GM21825 (cell line): ENCODE measurements at regions not wholly inside any gene's neighbourhood (a gene's known extent, or its start where the extent isn't known, plus 50 kb on each side); places are given as distances from the start of the nearest gene placed in this dataset.
"Not testable (repeated sequence)": the region's sequence is repeated elsewhere in the genome, so short reads cannot be mapped to it uniquely, and the experiment has no call there.

Source experiments
- ATAC-seq: cut with Tn5 transposase; IDR thresholded peaks from one replicate; pipeline ENCODE4 v1.9.1; 2021; ENCODE audit warnings: mild to moderate bottlenecking, moderate library complexity; ENCODE audit not compliant: unreplicated experiment

DNA sequence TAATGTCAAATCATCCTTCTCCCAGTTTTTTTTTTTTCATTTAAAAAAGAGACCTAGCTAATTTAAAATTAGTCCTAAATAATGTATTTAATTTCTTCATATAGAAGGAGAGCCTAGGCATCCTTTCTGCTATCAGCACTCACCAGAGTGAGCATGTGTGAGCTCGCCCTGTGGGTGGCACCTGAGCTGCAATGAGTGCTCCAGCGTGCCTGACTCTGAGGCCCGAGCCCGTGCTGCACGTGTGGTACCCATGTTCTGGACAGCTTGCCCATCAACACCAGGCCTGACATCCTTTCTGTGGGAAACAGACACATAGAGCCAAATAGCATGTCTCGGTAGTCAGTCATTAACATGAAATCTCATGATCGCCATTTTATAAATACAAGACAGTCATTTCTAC lies 381.4 kb downstream of the DTWD2 start:
- ATAC-seq = no peak

DNA sequence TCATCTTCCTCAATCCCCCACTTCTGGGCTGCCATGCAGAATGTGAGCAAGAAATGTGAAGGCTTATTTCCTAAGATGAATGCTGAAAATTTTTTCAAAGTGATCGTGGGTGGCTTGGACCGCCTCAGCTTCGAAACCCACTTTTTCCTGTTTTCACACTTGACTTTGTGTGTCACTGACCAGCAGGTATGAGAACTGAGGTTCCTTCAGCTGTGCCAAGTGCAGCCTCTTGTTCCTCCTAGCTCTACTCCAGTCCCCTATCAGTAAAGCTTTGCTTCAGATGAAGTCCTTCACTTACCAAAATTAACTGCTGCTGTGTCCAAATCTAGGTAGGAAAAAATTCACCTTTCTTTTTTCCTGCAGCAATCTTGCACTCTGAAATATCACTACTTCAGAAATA lies 382.6 kb downstream of the DTWD2 start:
- ATAC-seq = no peak

DNA sequence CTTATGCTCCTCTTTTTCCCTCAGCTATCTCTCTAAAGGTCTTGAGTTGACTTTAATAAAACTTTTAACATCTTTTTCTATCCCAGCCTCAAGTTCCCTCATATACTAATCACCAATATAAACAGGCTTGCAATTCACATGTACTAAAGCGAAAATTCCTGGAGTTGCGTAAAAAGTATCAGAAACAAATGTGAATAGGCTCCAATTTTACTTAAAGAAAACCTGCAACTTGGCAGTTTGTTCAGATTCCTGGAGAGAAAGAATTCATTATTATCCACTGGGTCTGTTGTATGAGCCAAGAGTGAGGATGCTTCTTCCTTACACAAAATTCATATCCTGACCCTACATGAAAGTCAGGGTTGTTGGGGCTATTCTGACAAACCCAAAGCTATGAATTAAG lies 384.2 kb downstream of the DTWD2 start:
- ATAC-seq = no peak

DNA sequence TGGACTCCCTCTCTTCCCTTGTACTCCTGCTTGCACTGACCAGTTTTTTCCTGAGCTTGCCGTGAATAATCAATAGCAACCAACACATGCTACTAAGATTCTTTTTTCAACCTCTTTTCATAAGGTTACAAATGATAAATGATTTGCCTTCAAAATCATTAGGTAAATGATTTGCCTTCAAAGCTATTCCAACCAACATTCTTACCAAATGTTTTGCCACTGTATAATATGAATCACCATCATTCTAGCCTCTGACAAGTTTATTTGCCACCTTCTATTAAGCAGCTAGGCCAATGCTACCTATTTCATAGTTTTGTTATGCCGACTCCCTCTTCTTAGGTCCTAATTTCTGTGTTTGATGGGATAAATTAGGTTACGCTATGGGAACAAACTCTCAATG lies 385.1 kb downstream of the DTWD2 start:
- ATAC-seq = no peak

DNA sequence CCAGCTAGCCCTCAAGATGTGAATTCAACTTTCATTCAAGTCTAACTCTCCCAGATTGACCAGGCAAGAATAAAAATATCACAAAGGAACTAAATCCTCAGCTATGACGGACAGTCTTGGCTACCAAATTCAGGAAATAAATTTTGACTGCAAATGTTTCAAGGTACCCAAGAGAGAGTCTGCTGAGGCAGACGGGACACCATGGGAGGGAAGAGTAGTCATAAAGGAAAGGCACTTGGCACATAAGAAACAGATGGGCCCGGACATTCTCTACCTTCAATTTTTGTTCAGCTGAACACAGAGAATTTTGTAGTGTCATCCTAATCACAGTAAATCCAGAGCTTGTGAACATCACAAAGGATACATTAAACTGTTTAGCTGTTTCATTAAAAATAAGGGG lies 390.0 kb downstream of the DTWD2 start:
- no peak for ATAC-seq

DNA sequence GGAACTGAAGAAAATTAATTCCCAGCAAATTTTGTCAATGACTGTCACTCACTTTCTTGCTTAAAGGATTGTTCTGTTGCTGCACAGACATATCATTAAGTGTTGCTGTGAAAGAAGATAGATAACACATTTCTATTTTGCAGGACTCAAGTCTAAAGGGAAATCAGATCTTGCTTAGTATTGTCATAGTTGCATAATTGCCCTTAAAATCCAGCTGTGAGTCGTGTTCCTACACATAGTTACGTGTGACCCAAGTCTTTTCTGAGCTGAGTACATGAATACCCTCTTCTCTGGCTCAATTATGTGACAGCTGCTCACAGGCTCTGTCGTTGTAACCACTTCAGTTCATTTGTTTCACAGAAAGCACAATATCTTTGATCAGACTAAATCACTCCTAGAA lies 390.8 kb downstream of the DTWD2 start:
- ATAC-seq = no peak

DNA sequence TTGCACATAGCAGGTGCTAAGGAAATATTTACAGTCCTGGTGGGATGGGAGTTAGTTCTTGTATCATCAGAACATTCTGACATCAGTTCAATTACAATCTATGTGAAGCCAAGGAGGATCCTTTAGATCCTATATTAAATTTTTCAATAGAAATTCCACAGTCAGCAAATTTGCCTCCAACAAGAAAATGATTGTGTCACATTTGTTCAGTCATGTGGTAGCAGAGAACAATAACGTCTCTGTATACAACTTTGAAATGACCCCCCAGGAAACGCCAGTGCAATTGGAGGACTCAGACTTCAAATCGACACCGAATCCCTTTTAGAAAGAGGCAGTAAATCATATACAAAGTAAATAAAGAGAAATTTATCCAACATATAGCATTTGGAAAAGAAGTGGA lies 392.1 kb downstream of the DTWD2 start:
- no peak for ATAC-seq

DNA sequence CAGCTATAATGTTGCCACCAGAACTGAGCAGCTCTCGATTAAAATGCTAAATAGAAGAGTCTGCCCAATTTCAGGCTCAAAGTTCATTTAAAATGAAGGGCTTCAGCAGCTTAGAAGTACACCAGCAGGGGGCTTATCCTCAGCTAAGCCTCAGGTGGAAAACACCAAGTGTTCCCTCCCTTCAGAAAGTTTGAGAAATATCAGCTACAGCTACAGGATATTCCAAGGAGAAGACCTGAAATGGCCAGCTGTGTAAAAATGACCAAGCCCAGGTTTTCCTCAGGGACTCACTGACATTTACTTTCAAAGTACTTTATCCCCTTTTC lies 395.4 kb downstream of the DTWD2 start:
- ATAC-seq = no peak

DNA sequence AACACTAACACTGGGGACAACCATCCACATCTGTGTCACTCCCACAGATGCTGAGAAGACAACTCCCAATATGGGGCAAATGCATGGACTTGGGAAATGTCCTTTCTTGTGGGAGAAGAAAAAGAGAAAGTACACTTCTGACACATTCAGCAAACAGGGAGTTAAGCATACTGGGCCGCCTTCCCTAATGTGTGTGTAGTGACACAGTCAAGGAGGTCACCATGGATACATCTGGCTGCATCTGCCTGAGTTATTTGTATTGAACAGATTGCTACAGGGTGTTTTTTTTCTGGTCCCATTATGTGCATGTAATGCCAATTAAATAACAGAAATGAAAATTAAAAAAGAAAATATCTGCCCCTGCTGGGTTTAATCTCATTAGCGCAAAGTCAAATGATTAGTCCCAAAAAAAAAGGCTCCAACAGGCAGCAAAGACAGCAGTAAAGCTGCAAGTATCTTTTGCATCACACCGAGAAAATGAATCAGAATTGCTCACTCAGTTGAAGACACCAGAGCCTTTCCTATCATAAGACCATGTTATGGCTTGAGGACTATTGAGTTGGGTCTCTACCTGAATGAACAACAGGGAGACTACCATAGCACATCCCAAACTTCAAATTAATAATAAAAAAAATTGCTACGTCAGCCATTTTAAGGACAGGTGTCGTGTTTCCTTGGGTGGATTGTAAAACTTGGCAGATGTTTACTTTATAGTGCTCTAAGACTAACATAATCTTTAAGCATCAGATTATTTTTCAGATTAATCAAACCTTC lies 395.9 kb downstream of the DTWD2 start:
- no peak for ATAC-seq

DNA sequence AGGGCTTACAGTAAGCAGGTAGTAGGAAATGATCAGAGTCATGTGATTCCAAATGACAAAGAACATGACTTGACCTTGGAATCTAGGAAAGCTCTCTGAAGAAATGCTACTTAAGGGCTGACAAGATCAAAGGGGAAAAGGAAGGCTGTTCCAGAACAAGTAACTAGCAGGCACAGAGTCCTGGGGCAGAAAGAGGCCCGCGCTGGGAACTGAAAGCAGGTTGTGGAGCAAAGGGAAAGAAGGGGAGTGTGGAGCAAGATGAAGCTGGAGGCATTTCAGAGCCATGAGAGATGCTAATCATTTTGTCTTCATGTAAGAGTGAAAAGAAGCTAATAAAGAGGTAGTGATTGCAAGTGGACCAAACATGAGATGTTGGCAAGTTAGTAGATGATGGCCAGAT lies 397.5 kb downstream of the DTWD2 start:
- no peak for ATAC-seq

DNA sequence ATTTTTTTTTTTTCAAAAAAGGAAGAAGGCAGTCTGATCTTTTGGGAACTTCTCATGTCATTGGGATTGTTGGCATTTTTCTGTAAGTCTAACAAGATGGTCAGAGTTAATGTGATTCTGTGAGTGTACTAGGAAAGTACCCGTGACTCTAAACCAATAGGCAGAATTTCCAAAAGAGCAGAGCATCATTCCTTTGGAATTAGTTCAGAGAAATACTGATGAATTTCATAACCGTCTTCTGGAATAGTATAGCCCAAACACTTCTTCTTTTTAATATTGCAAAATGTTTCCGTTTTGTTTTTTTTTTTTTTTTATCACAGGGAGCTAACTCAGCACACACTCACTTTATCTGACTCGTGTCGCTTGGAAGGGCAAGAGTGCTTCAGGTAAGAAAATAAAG lies 407.4 kb downstream of the DTWD2 start:
- ATAC-seq = no peak

DNA sequence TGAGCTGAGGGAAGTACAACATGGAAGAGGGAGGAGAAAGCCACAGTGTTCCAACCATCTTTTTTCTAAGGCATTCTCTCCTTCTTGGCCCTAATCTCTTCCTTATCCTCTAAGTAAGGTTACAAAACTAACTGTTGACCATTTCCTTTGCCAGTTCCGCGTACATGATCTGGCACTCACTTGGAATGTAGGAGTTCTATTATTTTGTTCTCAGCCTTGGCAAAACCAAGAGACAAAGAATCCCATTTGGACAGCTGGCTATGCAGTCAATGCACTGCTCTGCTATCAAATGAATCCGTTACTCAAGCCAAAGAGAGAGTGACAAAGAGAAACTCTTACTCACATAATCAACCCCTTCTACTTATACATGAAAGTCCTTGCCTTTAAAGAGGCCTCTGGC lies 410.3 kb downstream of the DTWD2 start:
- no peak for ATAC-seq

DNA sequence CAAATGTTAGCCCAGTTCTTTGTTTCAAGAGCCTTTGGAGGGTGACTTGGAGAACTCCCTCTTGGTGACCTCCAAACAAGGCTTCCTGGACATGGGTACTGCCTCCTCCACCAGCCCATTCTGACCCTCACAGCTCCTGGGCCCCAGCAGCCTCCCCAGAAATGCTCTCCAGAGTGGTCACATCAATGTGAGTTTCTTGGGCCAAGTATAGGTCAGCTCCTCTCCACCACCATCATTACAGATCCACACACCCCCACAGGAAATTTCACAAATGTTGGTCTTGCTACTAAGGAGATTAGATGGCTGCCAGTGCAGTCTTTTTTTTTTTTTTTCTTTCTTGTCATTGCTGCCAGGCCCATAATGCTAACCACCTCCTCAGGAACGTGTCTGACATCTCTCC lies 410.7 kb downstream of the DTWD2 start:
- no peak for ATAC-seq

DNA sequence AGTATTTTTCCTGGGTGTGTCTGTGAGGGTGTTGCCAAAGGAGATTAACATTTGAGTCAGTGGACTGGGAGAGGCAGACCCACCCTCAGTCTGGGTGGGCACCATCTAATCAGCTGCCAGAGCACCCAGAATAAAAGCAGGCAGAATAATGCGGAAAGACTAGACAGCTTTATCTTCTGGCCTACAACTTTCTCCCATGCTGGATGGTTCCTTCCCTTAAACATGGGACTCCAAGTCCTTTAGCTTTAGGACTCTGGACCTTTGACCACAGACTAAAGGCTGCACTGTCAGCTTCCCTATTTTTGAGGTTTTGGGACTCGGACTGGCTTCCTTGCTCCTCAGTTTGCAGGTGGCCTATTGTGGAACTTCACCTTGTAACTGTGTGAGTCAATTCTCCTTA lies 418.1 kb downstream of the DTWD2 start:
- ATAC-seq = not testable (repeated sequence)

DNA sequence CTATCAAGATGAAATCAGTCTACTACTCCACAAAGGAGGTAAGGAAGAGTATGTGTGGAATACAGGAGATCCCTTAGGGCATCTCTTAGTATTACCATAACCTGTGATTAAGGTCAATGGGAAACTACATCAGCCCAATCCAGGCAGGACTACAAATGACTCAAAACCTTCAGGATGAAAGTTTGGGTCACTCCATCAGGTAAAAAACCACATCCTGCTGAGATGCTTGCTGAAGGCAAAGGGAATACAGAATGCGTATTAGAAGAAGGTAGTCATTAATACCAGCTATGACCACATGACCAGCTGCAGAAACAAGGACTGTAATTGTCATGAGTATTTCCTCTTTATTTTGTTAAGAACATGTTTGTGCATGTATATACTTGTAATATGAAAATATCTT lies 418.8 kb downstream of the DTWD2 start:
- not testable (repeated sequence) for ATAC-seq

DNA sequence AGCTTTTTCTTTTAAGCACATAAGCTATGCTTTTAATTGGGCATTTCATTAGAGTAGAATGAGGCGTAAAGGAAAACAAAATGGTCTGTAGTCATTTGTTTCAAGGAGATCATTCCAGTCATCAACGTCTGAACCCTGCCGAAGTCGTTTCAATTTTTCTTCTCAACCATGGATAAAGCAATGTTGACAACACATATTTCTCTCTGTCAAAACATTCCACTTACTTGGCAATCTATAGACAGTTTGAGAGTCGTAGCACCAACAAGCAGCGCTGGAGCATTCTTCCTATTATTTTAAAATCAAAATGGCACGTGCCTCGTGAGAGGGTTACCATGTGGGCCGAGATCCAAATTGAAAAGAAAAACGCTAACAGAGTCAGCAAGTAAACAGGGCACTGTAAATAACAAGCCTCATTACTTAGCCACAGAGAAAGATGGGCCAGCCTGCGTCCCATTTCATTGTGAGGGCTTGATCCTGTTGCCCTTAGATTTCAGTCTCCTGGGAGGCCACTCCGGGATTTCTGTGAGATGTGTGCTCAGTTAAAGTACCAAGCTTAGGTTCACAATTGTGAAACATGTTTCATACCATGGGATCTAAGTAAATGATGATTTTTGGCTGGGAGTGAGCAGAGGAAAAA lies 422.9 kb downstream of the DTWD2 start:
- ATAC-seq = no peak

DNA sequence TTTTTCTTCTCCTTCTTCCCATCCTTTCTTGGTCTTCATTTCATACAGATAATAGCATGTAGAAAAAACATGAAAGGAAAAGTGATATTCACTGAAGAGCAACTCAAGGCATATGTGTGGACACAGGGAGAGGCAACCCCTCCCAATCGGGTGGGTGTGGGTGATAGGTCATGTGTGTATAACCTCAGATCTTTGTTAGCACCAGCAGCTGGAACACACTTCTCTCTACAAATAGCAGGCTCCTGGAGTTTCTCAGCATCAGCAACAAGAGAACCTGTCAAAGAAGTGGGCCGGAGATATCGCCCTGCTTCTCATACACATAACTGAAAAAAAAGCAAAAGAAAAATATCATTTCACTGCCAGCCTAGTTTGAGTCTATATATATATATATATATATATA lies 426.4 kb downstream of the DTWD2 start:
- no peak for ATAC-seq

DNA sequence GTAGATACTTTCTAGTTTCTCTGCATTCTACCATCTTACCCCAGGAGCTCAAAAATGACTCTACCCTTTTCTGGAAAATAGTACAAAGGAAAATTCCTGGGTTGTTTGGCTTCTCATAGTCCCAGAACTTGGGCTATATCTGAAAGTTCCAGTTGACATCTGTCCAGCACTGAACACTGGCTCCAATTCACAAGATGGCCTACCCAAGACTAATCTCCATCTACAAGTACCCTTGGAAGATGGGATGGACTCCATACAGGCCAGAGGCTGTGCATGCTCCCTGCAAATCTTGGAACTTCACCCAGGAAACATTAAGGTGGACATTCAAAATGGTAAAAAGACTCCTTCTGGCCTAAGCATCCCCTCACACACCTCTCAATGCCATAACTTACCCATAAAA lies 427.1 kb downstream of the DTWD2 start:
- ATAC-seq = no peak

DNA sequence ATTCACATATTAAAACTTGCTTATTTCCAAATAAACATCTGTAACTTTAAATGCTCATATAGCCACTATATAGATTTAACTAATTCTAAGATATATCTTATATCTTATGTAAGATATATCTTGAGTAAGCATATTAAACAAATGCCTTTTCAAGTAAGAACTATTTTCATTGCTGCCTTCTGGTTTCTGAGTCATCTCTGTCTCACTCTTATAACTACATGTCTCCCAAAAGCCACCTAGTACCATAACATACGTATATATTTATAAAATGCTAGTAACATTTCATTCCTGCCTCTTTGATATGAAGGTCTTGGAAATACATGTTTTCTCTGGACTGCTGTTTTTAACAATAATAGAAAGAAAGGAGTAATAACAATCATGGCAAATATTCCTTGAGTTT lies 429.5 kb downstream of the DTWD2 start:
- no peak for ATAC-seq

DNA sequence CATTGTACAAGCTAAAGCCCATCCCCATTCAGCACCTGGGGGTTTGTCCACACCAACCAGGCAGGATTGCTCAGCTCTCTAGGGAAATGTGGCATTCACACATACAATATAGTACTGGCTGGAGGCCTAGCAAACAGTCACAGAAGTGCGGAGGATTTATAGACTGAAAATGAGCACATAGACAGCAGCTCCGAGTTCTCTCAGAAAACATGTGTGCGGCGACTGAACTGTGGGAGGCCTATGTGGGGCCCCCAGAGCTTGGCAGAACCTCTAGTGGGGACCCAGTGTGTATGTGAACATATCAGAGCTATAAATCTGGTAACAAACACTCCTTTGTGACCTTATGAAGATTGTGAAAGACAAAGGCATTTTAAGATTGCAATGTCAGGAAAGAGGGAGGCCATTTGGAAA lies 431.1 kb downstream of the DTWD2 start:
- ATAC-seq = no peak

DNA sequence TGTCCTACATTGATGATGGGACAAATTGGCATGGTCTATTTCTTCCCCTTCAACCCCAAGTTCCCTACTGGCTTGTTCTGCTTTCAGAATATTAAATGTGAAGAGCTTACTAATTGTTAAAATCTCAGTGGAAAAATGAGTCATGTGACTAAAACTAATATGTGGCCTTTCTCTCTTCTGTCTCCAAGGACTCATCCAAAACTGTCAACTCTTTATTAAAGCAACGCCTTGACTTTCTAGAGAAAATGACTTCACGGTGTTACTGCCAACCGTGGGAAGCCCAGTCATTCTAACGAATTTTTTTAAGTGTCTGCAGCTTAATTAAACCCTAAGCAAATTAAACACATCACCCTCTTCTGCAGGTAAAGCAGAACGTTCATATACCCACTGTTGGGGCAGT lies 431.6 kb downstream of the DTWD2 start:
- ATAC-seq = no peak

DNA sequence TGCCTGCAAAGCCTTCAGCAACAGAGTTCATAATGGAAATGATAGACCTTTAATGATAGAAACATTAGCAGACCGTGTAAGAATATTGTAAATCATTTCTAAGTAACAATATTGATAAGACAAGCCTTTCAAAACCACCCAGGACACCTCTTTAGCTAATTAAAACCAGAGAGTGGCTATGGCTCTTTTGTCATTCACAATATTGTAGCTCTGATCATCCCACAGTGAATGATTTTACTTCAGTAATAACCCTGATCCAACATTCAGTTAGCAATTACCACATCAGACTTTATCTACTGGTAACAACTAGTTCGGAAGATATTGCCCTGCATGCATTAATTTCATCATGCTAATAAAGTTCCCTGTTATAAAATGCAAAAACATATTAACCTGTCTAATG lies 432.6 kb downstream of the DTWD2 start:
- no peak for ATAC-seq

DNA sequence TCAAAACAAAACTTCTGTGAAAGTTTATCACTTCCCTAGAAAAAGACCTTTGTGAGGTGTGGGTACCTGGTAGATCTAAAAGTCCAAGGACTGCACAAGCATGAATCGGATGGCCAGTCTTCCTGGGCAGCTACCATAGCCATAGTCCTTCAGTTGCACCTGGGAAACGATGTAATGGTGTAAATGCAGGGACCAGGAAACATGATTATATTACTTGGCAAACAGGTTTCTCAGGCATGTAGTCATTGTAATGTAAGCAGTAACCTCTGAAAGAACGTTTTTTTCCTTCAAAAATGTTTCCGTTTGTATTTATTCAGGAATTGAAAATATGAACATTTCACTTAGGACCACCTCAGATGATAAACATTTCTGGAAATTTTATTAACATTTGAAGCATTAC lies 433.4 kb downstream of the DTWD2 start:
- no peak for ATAC-seq
